Sigmoid colon (tissue), 6 donors: ENCODE measurements at regions not wholly inside any gene's neighbourhood (a gene's known extent, or its start where the extent isn't known, plus 50 kb on each side); places are given as distances from the start of the nearest gene placed in this dataset.

Source experiments
- DNase-seq: peaks from one replicate; pipeline ENCODE4 v3.0.0-alpha.2; 2019
- H3K27ac ChIP-seq, 4 donors: fragments of 200-600 bp; sonication (generic); one replicate each; pipeline ENCODE4 v1.5.1; 2016 to 2019; ENCODE audit warnings: mild to moderate bottlenecking in 1 of 4
- H3K27me3 ChIP-seq, 3 donors: fragments of 200-600 bp; sonication (generic); one replicate each; pipeline ENCODE4 v1.5.1; 2019; ENCODE audit warnings: mild to moderate bottlenecking in 1 of 3
- H3K36me3 ChIP-seq, 4 donors: fragments of 200-600 bp; sonication (generic); one replicate each; pipeline ENCODE4 v1.5.1; 2016 to 2019
- H3K4me1 ChIP-seq, 4 donors: fragments of 200-600 bp; sonication (generic); one replicate each; pipeline ENCODE4 v1.5.1; 2017 to 2019
- H3K4me3 ChIP-seq, 4 donors: fragments of 200-600 bp; sonication (generic); one replicate each; pipeline ENCODE4 v1.5.1; 2017 to 2019; ENCODE audit warnings: mild to moderate bottlenecking in 2 of 4, moderate library complexity in 1 of 4
- H3K9me3 ChIP-seq, 4 donors: fragments of 200-600 bp in 3 of 4; sonication (generic) in 3 of 4; one replicate each; pipeline versions ENCODE4 v1.5.1 to v1.6.1; 2013 to 2019
- EP300 ChIP-seq, 4 donors: sonication (generic); formaldehyde crosslinking; IDR thresholded peaks; one replicate each; pipeline ENCODE4 v1.6.1; 2017; ENCODE audit warnings: antibody characterized with exemption in 4 of 4
- POLR2A ChIP-seq, 2 donors: fragments of 450-650 bp; IDR thresholded peaks; one replicate each; pipeline ENCODE4 v1.6.1; 2016; ENCODE audit warnings: antibody characterized with exemption in 2 of 2, mild to moderate bottlenecking in 2 of 2, moderate library complexity in 2 of 2
- POLR2AphosphoS5 ChIP-seq, 4 donors: sonication (generic); formaldehyde crosslinking; IDR thresholded peaks; one replicate each; pipeline ENCODE4 v1.6.1; 2017; ENCODE audit warnings: antibody characterized with exemption in 4 of 4
- WGBS, 2 donors: extraction: QIAGEN DNeasy Blood & Tissue Kit; methylation state at CpG; one replicate each; pipeline ENCODE4 v1.1.7; 2013; 5-methylcytosine and 5-hydroxymethylcytosine counted together
- intact Hi-C: fragments of 100-400 bp; cut with DNase I; formaldehyde crosslinking; loops from one replicate; pipeline ENCODE4 v1.15.1; 2023
- TF ChIP-seq, protein P1 (sequence below), 4 experiments: fragments of 450-650 bp in 3 of 4; fragments of 200-600 bp in 1 of 4; IDR thresholded peaks; one replicate each; pipeline ENCODE4 v1.5.1; 2016 to 2019; ENCODE audit warnings: antibody characterized with exemption in 4 of 4, mild to moderate bottlenecking in 3 of 4, moderate library complexity in 2 of 4
- donor health status: healthy with polysubstance abuse.
- donor health status: healthy.

DNA sequence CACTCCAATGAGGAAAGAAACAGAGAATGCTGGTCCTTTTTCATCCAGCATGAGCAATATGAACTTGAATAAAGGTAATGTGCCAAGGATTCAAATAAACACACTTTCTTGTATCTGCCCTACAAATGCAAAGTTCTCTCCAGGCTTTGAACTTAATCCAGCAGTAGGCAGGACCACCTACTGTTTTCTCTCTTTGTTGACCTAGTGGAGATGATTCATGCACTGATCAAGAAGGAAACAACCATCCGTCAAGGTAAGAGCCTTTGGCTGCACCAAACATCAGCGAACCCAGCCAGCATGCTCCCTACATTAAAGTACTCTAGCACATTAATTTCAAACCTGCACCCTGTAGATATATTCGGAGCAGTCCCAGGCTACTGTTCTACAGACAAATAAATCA is 489.3 kb downstream of the GALC start:
- DNase-seq, result no peak
- intact Hi-C loops, result no loop called here
- no peaks in the 10 kb centered on the region for H3K36me3 ChIP-seq
- TF ChIP-seq, protein P1, sequence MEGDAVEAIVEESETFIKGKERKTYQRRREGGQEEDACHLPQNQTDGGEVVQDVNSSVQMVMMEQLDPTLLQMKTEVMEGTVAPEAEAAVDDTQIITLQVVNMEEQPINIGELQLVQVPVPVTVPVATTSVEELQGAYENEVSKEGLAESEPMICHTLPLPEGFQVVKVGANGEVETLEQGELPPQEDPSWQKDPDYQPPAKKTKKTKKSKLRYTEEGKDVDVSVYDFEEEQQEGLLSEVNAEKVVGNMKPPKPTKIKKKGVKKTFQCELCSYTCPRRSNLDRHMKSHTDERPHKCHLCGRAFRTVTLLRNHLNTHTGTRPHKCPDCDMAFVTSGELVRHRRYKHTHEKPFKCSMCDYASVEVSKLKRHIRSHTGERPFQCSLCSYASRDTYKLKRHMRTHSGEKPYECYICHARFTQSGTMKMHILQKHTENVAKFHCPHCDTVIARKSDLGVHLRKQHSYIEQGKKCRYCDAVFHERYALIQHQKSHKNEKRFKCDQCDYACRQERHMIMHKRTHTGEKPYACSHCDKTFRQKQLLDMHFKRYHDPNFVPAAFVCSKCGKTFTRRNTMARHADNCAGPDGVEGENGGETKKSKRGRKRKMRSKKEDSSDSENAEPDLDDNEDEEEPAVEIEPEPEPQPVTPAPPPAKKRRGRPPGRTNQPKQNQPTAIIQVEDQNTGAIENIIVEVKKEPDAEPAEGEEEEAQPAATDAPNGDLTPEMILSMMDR (IDR thresholded peaks at IDR 0.05), result no peak
- TF ChIP-seq POLR2AphosphoS5 (IDR thresholded peaks at IDR 0.05), result no peak
- TF ChIP-seq EP300 (IDR thresholded peaks at IDR 0.05), result no peak
- no peak for TF ChIP-seq POLR2A (IDR thresholded peaks at IDR 0.05)
- 81% methylated on average over 3 of the region's 3 CpGs for WGBS, 2 donors
- peaks cover 0 to 7% (median 2%) of the 10 kb centered on the region in 4 donors for H3K4me1 ChIP-seq
- H3K9me3 ChIP-seq, result no peaks in the 10 kb centered on the region
- no peak overlapping the region for H3K4me3 ChIP-seq
- no peaks in the 10 kb centered on the region for H3K27me3 ChIP-seq
- no peak overlapping the region for H3K27ac ChIP-seq

DNA sequence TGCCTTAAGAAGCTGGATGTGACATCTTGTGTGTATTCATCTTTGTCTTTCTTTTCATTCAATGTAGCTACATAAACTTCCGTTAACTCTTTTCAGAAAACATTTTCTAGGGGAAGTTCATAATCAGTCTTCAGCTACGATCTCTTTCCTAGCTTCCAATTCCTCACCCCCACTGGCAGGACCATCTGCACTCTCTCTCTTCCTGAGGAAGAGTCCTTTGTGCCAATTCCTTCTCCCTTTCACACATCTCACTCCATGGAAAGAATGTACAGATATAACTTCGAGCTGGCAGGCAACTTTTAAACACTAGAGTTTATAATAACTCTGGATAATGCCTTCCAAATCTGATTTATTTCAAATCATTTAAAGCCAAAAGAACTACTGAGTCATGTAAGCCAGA is 495.7 kb downstream of the GALC start:
- no peaks in the 10 kb centered on the region for H3K9me3 ChIP-seq
- H3K27me3 ChIP-seq, result no peaks in the 10 kb centered on the region
- no peak for TF ChIP-seq POLR2A (IDR thresholded peaks at IDR 0.05)
- no peak for TF ChIP-seq POLR2AphosphoS5 (IDR thresholded peaks at IDR 0.05)
- TF ChIP-seq, protein P1 (IDR thresholded peaks at IDR 0.05), result no peak
- no peak for TF ChIP-seq EP300 (IDR thresholded peaks at IDR 0.05)
- DNase-seq, result no peak
- H3K36me3 ChIP-seq, result no peaks in the 10 kb centered on the region
- WGBS, 2 donors, result 61 to 63% methylated on average over 3 of the region's 3 CpGs
- intact Hi-C loops, result no loop called here
- H3K27ac ChIP-seq, result peak overlapping the region in 1 of 4 donors; percentile 27
- H3K4me3 ChIP-seq, result no peak overlapping the region
- H3K4me1 ChIP-seq, result peaks cover 0 to 22% (median 11%) of the 10 kb centered on the region in 4 donors

DNA sequence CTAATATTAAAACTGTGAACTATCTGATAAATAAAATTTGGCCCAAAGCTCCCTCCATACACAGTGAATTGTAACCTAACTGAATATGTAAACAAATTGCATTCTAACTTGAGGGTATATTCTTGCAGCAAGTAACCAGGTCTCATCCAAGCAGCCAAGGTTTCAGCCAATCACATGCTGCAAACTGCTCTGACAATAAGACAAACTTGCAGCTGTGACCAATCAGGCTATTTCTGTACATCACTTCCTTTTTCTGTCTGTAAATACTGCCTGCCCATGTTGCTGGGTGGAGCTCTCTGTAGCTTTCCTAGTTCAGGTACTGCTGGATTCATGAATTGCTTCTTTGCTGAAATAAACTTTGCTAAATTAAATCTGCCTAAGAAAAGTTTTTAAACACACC is 499.0 kb downstream of the GALC start:
- intact Hi-C loops, result no loop called here
- Histone ChIP-seq H3K4me1 (peaks cover 0 to 22% (median 11%) of the 10 kb centered on the region in 4 donors), H3K4me3 (no peak overlapping the region), H3K36me3 (no peaks in the 10 kb centered on the region), H3K9me3 (no peaks in the 10 kb centered on the region), H3K27me3 (no peaks in the 10 kb centered on the region), H3K27ac (no peak overlapping the region)
- TF ChIP-seq POLR2AphosphoS5 (IDR thresholded peaks at IDR 0.05) (no peak), EP300 (IDR thresholded peaks at IDR 0.05) (no peak), POLR2A (IDR thresholded peaks at IDR 0.05) (no peak)
- TF ChIP-seq, protein P1 (IDR thresholded peaks at IDR 0.05), result no peak
- DNase-seq, result no peak

DNA sequence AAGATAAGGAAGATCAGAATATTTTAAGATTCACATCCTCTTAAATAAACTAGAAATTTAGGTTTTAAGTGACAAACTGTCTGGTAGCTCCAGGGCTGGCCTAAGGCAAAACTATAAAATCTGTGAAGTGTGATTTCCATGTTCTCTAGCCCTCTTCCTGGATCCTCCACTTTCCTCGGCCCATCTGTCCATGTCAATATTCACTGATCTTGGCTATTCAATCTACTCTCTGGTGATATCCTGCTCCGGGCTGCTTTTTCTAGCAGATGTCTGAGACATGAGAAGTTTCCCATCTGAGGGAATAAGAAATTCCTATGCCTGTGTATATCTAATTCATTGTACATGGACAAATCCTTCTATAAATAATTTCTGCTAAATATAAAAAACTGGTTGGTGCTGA is 500.4 kb downstream of the GALC start:
- WGBS, 2 donors, result 85 to 87% methylated on average over 2 of the region's 2 CpGs
- DNase-seq, result no peak
- Histone ChIP-seq H3K36me3 (no peaks in the 10 kb centered on the region), H3K27ac (no peak overlapping the region), H3K27me3 (no peaks in the 10 kb centered on the region), H3K4me3 (no peak overlapping the region), H3K4me1 (peaks cover 0 to 9% (median 4%) of the 10 kb centered on the region in 4 donors), H3K9me3 (no peaks in the 10 kb centered on the region)
- intact Hi-C loops, result no loop called here
- no peak for TF ChIP-seq EP300 (IDR thresholded peaks at IDR 0.05)
- TF ChIP-seq POLR2A (IDR thresholded peaks at IDR 0.05), result no peak
- TF ChIP-seq, protein P1 (IDR thresholded peaks at IDR 0.05), result no peak
- no peak for TF ChIP-seq POLR2AphosphoS5 (IDR thresholded peaks at IDR 0.05)

DNA sequence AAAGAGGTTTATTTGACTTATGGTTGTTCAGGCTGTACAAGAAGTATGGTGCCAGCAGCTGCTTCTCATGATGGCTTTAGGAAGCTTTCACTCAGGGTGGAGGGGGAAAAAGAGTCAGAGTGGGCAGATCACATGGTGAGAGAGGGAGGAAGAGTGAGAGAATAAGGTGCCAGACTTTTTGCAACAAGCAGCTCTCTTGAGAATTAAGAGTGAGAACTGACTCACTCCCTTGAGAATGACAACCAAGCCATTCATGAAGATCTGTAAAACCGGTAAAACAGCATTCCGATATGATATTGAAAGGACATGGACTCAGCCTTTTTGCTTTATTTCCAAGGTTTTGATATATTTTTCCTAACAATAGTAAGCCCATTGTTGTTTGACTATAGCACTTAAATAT is 501.2 kb downstream of the GALC start:
- intact Hi-C loops, result no loop called here
- WGBS, 2 donors, result 81 to 83% methylated on average over 2 of the region's 2 CpGs
- Histone ChIP-seq H3K27ac (no peak overlapping the region), H3K27me3 (no peaks in the 10 kb centered on the region), H3K4me1 (peaks cover 0 to 1% (median under 1%) of the 10 kb centered on the region in 4 donors), H3K9me3 (no peaks in the 10 kb centered on the region), H3K36me3 (no peaks in the 10 kb centered on the region), H3K4me3 (no peak overlapping the region)
- TF ChIP-seq POLR2AphosphoS5 (IDR thresholded peaks at IDR 0.05) (no peak), EP300 (IDR thresholded peaks at IDR 0.05) (no peak), POLR2A (IDR thresholded peaks at IDR 0.05) (no peak)
- TF ChIP-seq, protein P1 (IDR thresholded peaks at IDR 0.05), result no peak
- DNase-seq, result no peak
